PC-9 (cell line): ENCODE measurements at regions not wholly inside any gene's neighbourhood (a gene's known extent, or its start where the extent isn't known, plus 50 kb on each side); places are given as distances from the start of the nearest gene placed in this dataset.

Experiments used
- CTCF ChIP-seq: fragments of 200-600 bp; sonication (generic); conservative IDR thresholded peaks from 2 replicates; pipeline ENCODE4 v1.6.1; 2017; ENCODE audit warnings: mixed run types, antibody characterized with exemption, mild to moderate bottlenecking, moderate library complexity
- EZH2 ChIP-seq: fragments of 200-600 bp; sonication (generic); IDR thresholded peaks from 2 replicates; pipeline ENCODE4 v1.8.0; 2017; ENCODE audit warnings: antibody characterized with exemption, low read depth

- TF ChIP-seq CTCF = no peak
- no peak for TF ChIP-seq EZH2
Measured at GRCh38 chr7:84510505-84510904, 315.9 kb upstream of the SEMA3A start.
